ENCODE measurements at regions not wholly inside any gene's neighbourhood (a gene's known extent, or its start where the extent isn't known, plus 50 kb on each side); places are given as distances from the start of the nearest gene placed in this dataset.

GRCh38 chr9:73775757-73776156, 624.1 kb downstream of the ANXA1 start (continued):
- TF ChIP-seq, protein P1, sequence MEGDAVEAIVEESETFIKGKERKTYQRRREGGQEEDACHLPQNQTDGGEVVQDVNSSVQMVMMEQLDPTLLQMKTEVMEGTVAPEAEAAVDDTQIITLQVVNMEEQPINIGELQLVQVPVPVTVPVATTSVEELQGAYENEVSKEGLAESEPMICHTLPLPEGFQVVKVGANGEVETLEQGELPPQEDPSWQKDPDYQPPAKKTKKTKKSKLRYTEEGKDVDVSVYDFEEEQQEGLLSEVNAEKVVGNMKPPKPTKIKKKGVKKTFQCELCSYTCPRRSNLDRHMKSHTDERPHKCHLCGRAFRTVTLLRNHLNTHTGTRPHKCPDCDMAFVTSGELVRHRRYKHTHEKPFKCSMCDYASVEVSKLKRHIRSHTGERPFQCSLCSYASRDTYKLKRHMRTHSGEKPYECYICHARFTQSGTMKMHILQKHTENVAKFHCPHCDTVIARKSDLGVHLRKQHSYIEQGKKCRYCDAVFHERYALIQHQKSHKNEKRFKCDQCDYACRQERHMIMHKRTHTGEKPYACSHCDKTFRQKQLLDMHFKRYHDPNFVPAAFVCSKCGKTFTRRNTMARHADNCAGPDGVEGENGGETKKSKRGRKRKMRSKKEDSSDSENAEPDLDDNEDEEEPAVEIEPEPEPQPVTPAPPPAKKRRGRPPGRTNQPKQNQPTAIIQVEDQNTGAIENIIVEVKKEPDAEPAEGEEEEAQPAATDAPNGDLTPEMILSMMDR (conservative IDR thresholded peaks at IDR 0.05; ENCODE audit: low read depth in 2 of 2): no peak
- TF ChIP-seq, protein P2, sequence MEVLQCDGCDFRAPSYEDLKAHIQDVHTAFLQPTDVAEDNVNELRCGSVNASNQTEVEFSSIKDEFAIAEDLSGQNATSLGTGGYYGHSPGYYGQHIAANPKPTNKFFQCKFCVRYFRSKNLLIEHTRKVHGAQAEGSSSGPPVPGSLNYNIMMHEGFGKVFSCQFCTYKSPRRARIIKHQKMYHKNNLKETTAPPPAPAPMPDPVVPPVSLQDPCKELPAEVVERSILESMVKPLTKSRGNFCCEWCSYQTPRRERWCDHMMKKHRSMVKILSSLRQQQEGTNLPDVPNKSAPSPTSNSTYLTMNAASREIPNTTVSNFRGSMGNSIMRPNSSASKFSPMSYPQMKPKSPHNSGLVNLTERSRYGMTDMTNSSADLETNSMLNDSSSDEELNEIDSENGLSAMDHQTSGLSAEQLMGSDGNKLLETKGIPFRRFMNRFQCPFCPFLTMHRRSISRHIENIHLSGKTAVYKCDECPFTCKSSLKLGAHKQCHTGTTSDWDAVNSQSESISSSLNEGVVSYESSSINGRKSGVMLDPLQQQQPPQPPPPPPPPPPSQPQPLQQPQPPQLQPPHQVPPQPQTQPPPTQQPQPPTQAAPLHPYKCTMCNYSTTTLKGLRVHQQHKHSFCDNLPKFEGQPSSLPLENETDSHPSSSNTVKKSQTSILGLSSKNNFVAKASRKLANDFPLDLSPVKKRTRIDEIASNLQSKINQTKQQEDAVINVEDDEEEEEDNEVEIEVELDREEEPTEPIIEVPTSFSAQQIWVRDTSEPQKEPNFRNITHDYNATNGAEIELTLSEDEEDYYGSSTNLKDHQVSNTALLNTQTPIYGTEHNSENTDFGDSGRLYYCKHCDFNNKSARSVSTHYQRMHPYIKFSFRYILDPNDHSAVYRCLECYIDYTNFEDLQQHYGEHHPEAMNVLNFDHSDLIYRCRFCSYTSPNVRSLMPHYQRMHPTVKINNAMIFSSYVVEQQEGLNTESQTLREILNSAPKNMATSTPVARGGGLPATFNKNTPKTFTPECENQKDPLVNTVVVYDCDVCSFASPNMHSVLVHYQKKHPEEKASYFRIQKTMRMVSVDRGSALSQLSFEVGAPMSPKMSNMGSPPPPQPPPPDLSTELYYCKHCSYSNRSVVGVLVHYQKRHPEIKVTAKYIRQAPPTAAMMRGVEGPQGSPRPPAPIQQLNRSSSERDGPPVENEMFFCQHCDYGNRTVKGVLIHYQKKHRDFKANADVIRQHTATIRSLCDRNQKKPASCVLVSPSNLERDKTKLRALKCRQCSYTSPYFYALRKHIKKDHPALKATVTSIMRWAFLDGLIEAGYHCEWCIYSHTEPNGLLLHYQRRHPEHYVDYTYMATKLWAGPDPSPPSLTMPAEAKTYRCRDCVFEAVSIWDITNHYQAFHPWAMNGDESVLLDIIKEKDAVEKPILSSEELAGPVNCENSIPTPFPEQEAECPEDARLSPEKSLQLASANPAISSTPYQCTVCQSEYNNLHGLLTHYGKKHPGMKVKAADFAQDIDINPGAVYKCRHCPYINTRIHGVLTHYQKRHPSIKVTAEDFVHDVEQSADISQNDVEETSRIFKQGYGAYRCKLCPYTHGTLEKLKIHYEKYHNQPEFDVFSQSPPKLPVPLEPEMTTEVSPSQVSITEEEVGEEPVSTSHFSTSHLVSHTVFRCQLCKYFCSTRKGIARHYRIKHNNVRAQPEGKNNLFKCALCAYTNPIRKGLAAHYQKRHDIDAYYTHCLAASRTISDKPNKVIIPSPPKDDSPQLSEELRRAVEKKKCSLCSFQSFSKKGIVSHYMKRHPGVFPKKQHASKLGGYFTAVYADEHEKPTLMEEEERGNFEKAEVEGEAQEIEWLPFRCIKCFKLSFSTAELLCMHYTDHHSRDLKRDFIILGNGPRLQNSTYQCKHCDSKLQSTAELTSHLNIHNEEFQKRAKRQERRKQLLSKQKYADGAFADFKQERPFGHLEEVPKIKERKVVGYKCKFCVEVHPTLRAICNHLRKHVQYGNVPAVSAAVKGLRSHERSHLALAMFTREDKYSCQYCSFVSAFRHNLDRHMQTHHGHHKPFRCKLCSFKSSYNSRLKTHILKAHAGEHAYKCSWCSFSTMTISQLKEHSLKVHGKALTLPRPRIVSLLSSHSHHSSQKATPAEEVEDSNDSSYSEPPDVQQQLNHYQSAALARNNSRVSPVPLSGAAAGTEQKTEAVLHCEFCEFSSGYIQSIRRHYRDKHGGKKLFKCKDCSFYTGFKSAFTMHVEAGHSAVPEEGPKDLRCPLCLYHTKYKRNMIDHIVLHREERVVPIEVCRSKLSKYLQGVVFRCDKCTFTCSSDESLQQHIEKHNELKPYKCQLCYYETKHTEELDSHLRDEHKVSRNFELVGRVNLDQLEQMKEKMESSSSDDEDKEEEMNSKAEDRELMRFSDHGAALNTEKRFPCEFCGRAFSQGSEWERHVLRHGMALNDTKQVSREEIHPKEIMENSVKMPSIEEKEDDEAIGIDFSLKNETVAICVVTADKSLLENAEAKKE (CRISPR knock-in tag; IDR thresholded peaks at IDR 0.05): no peak

GRCh38 chr9:73780916-73781315, 629.3 kb downstream of the ANXA1 start:
- Mint-ChIP-seq H3K4me1 (no peaks in the 10 kb centered on the region; the same call in 2 of the 3 replicates), H3K27ac (no peak overlapping the region), H3K36me3 (ENCODE audit: low read depth) (peaks cover 10% of the 10 kb centered on the region), H3K27me3 (ENCODE audit: insufficient read depth, low read depth, poor library complexity) (no peaks in the 10 kb centered on the region), H3K4me3 (no peak overlapping the region), H3K9me3 (no peaks in the 10 kb centered on the region; the same call in 1 of the 3 replicates)
- Histone ChIP-seq H3F3A (replicated peaks; ENCODE audit: low read depth) (no peaks in the 10 kb centered on the region), H3K27me3 (ENCODE audit: insufficient read depth) (no peaks in the 10 kb centered on the region), H2AFZ (no peak overlapping the region), H4K20me1 (replicated peaks; ENCODE audit: insufficient read depth) (no peaks in the 10 kb centered on the region), H3K36me3 (ENCODE audit: insufficient read depth) (no peaks in the 10 kb centered on the region), H3K4me2 (no peak overlapping the region), H3K4me3 (no peak overlapping the region), H3K27ac (ENCODE audit: low read depth) (no peak overlapping the region), H3K4me1 (ENCODE audit: insufficient read depth) (no peaks in the 10 kb centered on the region), H3K79me2 (replicated peaks; ENCODE audit: insufficient read depth) (no peaks in the 10 kb centered on the region), H3K9me2 (ENCODE audit: insufficient read depth) (peaks cover 26% of the 10 kb centered on the region)
- no peak for ATAC-seq
- DNase-seq (ENCODE audit: low spot score): no peak
- TF ChIP-seq ETS1 (IDR thresholded peaks at IDR 0.05) (no peak), POLR2AphosphoS5 (IDR thresholded peaks at IDR 0.05; ENCODE audit: low read depth) (no peak), EZH2 (IDR thresholded peaks at IDR 0.05; ENCODE audit: low read depth, unreplicated experiment) (no peak), EZH2phosphoT487 (IDR thresholded peaks at IDR 0.05; ENCODE audit: unreplicated experiment) (no peak), ZNF114 (CRISPR knock-in tag; IDR thresholded peaks at IDR 0.05) (no peak), STAT1 (IDR thresholded peaks at IDR 0.05; ENCODE audit: unreplicated experiment) (no peak), JUNB (IDR thresholded peaks at IDR 0.05; ENCODE audit: unreplicated experiment) (no peak), CREB1 (CRISPR knock-in tag; IDR thresholded peaks at IDR 0.05; ENCODE audit: low read depth) (no peak)
- TF ChIP-seq, protein P3, sequence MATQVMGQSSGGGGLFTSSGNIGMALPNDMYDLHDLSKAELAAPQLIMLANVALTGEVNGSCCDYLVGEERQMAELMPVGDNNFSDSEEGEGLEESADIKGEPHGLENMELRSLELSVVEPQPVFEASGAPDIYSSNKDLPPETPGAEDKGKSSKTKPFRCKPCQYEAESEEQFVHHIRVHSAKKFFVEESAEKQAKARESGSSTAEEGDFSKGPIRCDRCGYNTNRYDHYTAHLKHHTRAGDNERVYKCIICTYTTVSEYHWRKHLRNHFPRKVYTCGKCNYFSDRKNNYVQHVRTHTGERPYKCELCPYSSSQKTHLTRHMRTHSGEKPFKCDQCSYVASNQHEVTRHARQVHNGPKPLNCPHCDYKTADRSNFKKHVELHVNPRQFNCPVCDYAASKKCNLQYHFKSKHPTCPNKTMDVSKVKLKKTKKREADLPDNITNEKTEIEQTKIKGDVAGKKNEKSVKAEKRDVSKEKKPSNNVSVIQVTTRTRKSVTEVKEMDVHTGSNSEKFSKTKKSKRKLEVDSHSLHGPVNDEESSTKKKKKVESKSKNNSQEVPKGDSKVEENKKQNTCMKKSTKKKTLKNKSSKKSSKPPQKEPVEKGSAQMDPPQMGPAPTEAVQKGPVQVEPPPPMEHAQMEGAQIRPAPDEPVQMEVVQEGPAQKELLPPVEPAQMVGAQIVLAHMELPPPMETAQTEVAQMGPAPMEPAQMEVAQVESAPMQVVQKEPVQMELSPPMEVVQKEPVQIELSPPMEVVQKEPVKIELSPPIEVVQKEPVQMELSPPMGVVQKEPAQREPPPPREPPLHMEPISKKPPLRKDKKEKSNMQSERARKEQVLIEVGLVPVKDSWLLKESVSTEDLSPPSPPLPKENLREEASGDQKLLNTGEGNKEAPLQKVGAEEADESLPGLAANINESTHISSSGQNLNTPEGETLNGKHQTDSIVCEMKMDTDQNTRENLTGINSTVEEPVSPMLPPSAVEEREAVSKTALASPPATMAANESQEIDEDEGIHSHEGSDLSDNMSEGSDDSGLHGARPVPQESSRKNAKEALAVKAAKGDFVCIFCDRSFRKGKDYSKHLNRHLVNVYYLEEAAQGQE (IDR thresholded peaks at IDR 0.05; ENCODE audit: unreplicated experiment): no peak
